ENCODE measurements at regions not wholly inside any gene's neighbourhood (a gene's known extent, or its start where the extent isn't known, plus 50 kb on each side); places are given as distances from the start of the nearest gene placed in this dataset.

- H3K4me3 ChIP-seq (ENCODE audit: insufficient read depth, low read length, poor library complexity, severe bottlenecking) = no peak overlapping the region
- no peaks in the 10 kb centered on the region for H3K9me3 ChIP-seq (ENCODE audit: insufficient read depth, low read length)
- no peak overlapping the region for H3K9ac ChIP-seq (ENCODE audit: low read length)
- no peaks in the 10 kb centered on the region for H3K79me2 ChIP-seq (ENCODE audit: insufficient read depth, low read length)
- no peaks in the 10 kb centered on the region for H3F3A ChIP-seq (ENCODE audit: insufficient read depth)
- no peaks in the 10 kb centered on the region for H4K20me1 ChIP-seq (ENCODE audit: low read depth, low read length)
- no peak overlapping the region for H3K4me2 ChIP-seq (ENCODE audit: low read depth, low read length, poor library complexity, severe bottlenecking)
- H3K27me3 ChIP-seq (ENCODE audit: low read length) = no peaks in the 10 kb centered on the region
- H3K27ac ChIP-seq (ENCODE audit: low read depth, low read length) = no peak overlapping the region
- no peaks in the 10 kb centered on the region for H3K9me2 ChIP-seq (replicated peaks; ENCODE audit: insufficient read depth, low read length)
- H2AFZ ChIP-seq (ENCODE audit: low read depth, low read length, severe bottlenecking) = no peak overlapping the region
- H3K36me3 ChIP-seq (ENCODE audit: low read length) = no peaks in the 10 kb centered on the region
- TF ChIP-seq CTCF (IDR thresholded peaks at IDR 0.05; ENCODE audit: insufficient read depth, low read length, poor library complexity, severe bottlenecking) (no peak), EZH2phosphoT487 (conservative IDR thresholded peaks at IDR 0.05; ENCODE audit: low read length) (no peak)
Observed at GRCh38 chr4:156583265-156583664, 388.3 kb downstream of the PDGFC start.

GRCh38 chr4:156581282-156582063 is 390.1 kb downstream of the PDGFC start:
- Histone ChIP-seq H3K36me3 (ENCODE audit: low read length) (no peaks in the 10 kb centered on the region), H3K9me2 (replicated peaks; ENCODE audit: insufficient read depth, low read length) (no peaks in the 10 kb centered on the region), H3K4me2 (ENCODE audit: low read depth, low read length, poor library complexity, severe bottlenecking) (no peak overlapping the region), H3K9me3 (ENCODE audit: insufficient read depth, low read length) (no peaks in the 10 kb centered on the region), H3F3A (ENCODE audit: insufficient read depth) (no peaks in the 10 kb centered on the region), H3K27me3 (ENCODE audit: low read length) (no peaks in the 10 kb centered on the region), H2AFZ (ENCODE audit: low read depth, low read length, severe bottlenecking) (no peak overlapping the region), H3K27ac (ENCODE audit: low read depth, low read length) (no peak overlapping the region), H3K9ac (ENCODE audit: low read length) (no peak overlapping the region), H3K4me3 (ENCODE audit: insufficient read depth, low read length, poor library complexity, severe bottlenecking) (no peak overlapping the region), H4K20me1 (ENCODE audit: low read depth, low read length) (no peaks in the 10 kb centered on the region), H3K79me2 (ENCODE audit: insufficient read depth, low read length) (no peaks in the 10 kb centered on the region)
- no peak for TF ChIP-seq EZH2phosphoT487 (conservative IDR thresholded peaks at IDR 0.05; ENCODE audit: low read length)
- no peak for TF ChIP-seq CTCF (IDR thresholded peaks at IDR 0.05; ENCODE audit: insufficient read depth, low read length, poor library complexity, severe bottlenecking)

GRCh38 chr4:156578713-156579112 is 392.9 kb downstream of the PDGFC start:
- Histone ChIP-seq H3K9me3 (ENCODE audit: insufficient read depth, low read length) (no peaks in the 10 kb centered on the region), H3K36me3 (ENCODE audit: low read length) (no peaks in the 10 kb centered on the region), H3K9me2 (replicated peaks; ENCODE audit: insufficient read depth, low read length) (no peaks in the 10 kb centered on the region), H3K27ac (ENCODE audit: low read depth, low read length) (no peak overlapping the region), H3K4me3 (ENCODE audit: insufficient read depth, low read length, poor library complexity, severe bottlenecking) (no peak overlapping the region), H3K4me2 (ENCODE audit: low read depth, low read length, poor library complexity, severe bottlenecking) (no peak overlapping the region), H2AFZ (ENCODE audit: low read depth, low read length, severe bottlenecking) (no peak overlapping the region), H3K79me2 (ENCODE audit: insufficient read depth, low read length) (no peaks in the 10 kb centered on the region), H3K27me3 (ENCODE audit: low read length) (no peaks in the 10 kb centered on the region), H4K20me1 (ENCODE audit: low read depth, low read length) (no peaks in the 10 kb centered on the region), H3K9ac (ENCODE audit: low read length) (no peak overlapping the region), H3F3A (ENCODE audit: insufficient read depth) (no peaks in the 10 kb centered on the region)
- no peak for TF ChIP-seq EZH2phosphoT487 (conservative IDR thresholded peaks at IDR 0.05; ENCODE audit: low read length)
- TF ChIP-seq CTCF (IDR thresholded peaks at IDR 0.05; ENCODE audit: insufficient read depth, low read length, poor library complexity, severe bottlenecking) = no peak
